ENCODE measurements at regions not wholly inside any gene's neighbourhood (a gene's known extent, or its start where the extent isn't known, plus 50 kb on each side); places are given as distances from the start of the nearest gene placed in this dataset.

- DNase-seq (ENCODE audit: low read depth), result no peak
Observed at GRCh38 chr4:108331905-108332632, 163.3 kb upstream of the LEF1 start.

- DNase-seq (ENCODE audit: low read depth), result no peak
Observed at GRCh38 chr4:108328383-108328732, 159.6 kb upstream of the LEF1 start.

DNA sequence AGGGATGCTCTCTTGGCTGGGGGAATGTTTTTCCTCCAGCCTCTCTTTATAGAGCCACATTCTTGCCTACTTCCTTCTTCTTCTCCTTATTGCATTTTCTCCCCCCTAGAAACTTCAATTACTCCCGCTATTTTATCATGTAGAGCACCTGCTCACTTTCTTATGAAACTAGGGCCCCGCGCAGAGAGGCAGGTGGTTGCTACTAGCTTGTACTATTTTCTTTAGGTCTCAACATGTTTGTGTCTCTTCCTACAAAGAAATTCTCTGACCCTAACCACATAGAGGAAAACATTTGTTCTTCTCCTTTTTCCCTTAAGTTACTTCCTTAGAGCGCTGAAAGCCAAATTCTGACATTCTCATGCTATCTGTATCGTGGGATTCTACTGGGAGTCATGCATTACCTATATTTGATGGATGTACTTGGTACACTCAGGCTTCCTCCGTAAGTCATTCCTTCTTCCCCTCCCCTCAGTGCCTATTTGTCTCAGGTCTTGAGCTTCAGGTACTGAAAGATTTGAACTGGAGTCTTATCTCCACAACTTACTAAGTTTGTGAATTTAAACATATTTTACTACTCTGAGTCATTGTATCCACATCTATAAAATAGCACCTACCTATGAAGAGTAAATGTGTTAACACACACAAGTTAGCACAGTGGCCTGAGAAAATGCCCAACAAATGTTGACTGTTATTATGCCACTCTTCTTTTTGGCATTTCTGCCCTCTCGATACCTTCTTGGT is 159.1 kb upstream of the LEF1 start:
- DNase-seq (ENCODE audit: low read depth), result no peak

GRCh38 chr4:108325561-108325960 is 156.8 kb upstream of the LEF1 start:
- no peak for DNase-seq (ENCODE audit: low read depth)

DNA sequence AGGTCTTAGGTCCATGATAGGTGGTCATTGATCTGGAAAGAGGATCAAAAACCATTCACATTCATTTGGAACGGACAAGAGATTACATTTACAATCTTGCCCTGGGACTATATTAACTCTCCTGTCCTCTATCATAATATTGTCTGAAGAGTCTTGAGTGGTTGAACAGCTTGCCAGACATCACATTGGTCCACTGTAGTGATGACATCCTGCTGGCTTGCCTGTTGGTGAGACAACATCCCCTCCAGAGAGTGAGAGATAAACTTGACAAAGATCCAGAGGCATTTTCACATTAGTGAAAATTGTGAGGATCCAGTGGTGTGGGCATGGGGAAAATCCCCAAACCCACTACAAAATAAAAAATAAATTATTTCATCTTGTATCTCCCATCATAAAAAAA is 155.7 kb upstream of the LEF1 start:
- DNase-seq (ENCODE audit: low read depth), result no peak

GRCh38 chr4:108322497-108322896 is 153.8 kb upstream of the LEF1 start:
- DNase-seq (ENCODE audit: low read depth), result no peak

DNA sequence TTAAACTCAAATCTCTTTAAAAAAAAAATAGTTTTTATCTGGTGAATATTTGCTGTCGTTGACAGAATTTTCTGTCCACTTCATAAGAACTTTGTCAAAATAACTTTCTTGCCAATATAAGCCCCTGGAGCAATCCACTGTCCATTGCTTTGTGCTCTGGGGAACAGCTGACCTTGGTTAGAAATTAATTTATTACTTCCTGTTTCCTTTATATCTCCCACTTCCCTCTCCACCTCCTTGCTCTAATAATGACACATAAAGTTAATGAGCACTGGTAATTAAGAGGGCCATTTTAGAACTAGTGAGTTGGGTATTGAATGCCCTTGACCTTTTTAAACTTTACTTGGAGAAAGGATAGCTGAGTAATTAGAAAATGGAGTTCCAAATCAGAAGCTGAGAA is 151.3 kb upstream of the LEF1 start:
- no peak for DNase-seq (ENCODE audit: low read depth)

DNA sequence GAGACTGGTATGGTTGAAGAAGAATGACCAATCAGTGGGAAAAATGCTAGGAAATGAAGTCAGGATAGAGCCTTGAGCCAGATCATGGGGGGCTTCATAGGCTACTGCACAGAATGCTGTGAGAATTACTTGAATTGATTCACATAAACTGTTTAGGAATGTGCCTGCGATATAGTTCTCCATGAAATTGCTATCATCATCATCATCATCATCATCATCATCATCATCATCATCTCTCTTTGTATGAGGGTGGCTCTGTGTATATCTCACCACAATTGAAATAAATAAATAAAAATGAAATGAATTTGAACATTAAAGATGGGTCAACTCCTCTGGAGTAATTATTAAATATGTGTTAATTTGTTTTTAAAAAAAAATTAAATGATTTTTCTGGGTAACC is 148.6 kb upstream of the LEF1 start:
- DNase-seq (ENCODE audit: low read depth), result no peak

DNA sequence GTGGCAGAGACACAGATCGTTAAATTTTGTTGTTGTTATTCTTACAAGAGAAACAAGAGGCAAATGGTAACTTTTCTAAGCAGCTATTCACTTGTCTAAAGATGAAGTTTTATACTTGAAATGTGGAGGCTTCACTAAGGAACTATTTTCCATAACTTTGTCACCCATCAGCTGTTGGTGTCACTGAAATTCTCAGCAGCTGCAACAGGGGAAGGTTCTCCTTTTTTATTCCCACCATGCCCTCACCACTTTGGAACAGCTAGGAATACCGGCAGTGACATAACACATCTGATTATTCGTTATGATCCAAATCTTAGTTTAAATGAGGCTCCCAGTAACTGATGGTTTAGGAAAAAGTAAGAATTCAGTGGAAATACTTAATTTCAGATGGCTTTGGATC is 147.0 kb upstream of the LEF1 start:
- no peak for DNase-seq (ENCODE audit: low read depth)

DNA sequence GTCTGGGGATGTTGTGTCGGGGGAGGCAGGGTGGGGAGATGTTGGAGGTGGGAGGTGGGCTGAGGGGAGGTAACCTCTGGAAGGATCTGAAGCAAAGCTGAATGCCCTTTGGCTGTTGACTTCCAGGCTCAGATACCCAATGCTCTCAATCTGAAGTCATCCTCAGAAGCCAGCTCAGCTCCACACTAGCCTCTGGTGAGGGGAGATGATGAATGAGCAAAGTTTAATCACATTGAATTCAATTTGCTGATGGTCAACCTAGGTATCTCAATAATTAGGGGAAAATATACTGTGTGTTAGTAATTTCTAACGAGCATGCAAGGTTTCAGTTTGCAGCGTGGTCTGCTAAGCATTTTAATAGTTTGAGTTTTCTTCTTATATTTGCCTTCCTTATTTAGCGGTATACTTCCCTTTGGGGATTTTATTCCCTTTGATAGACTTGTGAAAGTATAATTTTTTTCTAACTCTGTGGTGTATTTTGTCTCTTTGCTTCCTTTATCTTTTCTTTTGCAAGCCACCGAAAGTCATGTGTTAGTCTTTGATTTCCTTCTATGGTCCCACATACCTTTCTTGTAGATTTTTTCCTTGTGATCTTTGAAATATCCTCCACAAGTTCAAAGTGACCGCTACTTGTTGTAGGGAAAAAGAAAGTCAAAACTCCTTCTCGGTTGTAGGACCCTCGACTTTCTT is 146.3 kb upstream of the LEF1 start:
- no peak for DNase-seq (ENCODE audit: low read depth)

DNA sequence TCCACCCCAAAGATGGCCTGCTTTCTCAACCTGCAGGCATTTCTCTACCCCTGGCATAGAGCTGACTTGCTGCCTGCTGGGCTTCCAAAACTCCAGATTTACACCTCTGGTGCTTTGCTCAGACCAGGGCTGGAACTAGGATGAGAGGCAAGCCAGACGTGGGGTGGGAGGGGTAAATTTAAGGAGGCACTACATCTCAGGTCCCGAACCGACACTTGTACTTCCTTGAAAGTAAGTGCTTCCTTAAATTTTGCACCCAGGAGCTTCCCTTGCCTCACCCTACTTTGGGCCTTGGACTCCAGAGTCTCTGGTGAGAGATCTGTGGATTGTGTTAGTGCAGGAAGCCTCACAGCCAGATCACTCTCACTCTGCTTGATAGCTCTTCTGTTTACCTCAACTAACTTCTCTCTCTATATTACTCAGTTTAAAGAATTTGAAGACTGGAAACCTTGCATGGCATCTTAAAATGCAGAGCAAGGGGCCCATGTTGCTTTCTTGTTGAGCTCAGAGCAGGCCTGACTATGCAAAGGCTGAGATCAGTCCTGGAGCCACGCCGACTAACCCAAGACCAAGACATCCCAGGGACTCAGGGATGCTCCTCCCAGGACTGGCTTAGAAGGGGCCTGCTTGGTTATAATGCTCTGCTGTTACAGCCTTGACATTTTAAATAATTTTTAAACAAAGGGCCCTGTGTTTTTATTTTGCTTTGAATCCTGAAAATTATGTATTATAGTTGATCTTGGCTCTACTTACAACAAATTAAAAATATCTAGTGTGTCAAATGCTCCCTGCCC is 145.0 kb upstream of the LEF1 start:
- no peak for DNase-seq (ENCODE audit: low read depth)

GRCh38 chr4:108311313-108311712 is 142.6 kb upstream of the LEF1 start:
- DNase-seq (ENCODE audit: low read depth), result no peak

DNA sequence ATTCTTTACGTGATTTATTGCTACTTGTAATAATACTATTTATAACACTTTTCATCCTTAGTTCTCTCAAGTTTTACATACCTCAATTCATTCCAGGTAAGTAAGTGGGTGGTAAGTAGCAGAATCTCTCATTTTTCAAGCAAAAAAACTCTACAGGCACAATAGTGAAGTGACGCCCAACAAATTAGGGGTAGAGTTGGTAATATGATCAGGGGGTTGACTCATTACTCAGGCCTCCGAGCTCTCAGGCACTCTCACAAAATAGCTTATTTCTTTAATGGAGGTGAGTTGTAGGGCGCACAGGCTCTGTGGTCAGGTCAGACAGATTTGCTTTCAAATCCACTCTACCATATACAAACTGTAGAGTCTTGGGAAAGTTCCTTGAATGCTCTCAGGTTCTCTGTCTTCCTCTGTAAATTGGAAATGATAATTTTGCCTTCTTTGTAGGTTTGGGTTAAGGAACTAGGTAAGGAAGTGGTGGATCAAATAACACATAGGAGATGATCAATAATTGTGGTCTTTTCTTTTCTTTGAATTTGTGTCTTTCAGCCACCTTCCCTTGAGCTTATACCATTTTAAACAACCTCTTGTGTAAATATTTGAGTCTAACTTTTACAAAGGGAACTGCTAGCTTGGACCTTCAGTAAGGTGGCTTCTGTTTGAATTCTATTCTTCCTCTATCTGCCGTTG is 134.9 kb upstream of the LEF1 start:
- DNase-seq (ENCODE audit: low read depth), result no peak

GRCh38 chr4:108301545-108302251 is 133.0 kb upstream of the LEF1 start:
- no peak for DNase-seq (ENCODE audit: low read depth)

- no peak for DNase-seq (ENCODE audit: low read depth)
Observed at GRCh38 chr4:108297605-108298004, 128.9 kb upstream of the LEF1 start.

GRCh38 chr4:108292229-108292628 is 123.5 kb upstream of the LEF1 start:
- no peak for DNase-seq (ENCODE audit: low read depth)

DNA sequence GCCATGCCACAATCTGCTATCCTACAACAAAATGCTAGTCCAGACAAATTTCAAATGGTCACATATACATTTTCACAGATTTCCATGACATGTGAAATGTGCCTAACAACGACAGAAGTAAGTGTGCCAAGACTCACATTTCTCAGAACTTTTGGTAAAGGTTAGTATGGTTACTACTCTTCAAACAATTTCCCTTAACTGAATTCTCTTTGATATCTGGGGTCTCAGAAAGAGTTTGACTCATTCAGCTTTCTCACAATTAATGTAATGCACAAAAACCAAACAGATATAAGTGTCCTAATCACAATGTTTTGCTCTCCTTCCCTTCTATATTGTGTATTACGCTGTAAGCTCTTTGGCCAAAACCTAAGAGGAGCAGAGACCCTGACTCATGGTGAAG is 122.4 kb upstream of the LEF1 start:
- no peak for DNase-seq (ENCODE audit: low read depth)

GRCh38 chr4:108287834-108288413 is 119.2 kb upstream of the LEF1 start:
- no peak for DNase-seq (ENCODE audit: low read depth)

GRCh38 chr4:108280072-108280471 is 111.3 kb upstream of the LEF1 start:
- no peak for DNase-seq (ENCODE audit: low read depth)

DNA sequence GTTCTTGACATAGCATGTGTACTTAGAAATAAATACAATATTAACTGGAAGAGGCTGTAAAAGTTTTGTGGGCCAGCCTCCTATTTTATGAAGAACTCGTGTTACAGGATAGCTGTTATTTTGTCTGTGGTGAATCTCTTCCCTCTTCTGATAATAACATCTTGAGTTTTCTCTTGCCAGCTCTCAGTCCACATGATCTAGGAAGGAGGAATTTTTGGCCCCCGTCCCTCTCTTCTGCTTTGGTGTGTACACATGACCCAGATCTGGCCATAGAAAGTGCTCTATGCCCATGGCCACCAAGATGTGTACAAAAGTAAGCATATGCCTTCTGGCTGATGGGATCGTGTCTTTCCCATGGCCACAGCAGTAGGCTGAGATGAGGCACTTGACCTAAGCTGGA is 108.0 kb upstream of the LEF1 start:
- DNase-seq (ENCODE audit: low read depth), result no peak

DNA sequence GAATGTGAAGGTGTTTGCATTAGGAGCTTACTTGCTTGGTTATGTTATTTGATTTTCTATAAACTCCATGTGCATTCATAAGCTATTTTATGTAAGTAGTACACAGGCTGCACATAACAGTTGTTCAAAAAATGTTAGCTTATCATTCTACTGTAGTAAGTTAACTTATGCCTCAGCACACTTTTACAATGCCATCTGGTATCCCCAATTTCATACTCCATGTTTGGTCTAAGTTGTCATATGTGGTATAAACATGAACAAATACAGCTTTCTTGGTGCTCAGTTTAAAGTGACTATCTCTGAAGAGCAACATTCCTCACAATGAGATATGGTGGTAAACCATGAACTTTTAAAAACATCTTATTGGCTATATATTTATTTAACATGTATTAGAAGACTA is 104.3 kb upstream of the LEF1 start:
- no peak for DNase-seq (ENCODE audit: low read depth)

Data from activated gamma-delta T cell treated with anti-CD3 and anti-CD28 coated beads, Interleukin-2, amount 50 U/mL, for 16 hours (primary cell).